Endothelial cell of umbilical vein (primary cell): ENCODE measurements at regions not wholly inside any gene's neighbourhood (a gene's known extent, or its start where the extent isn't known, plus 50 kb on each side); places are given as distances from the start of the nearest gene placed in this dataset.

Experiments used
- EZH2 ChIP-seq: IDR thresholded peaks from 2 replicates; pipeline ENCODE4 v1.6.1; 2012; ENCODE audit warnings: borderline replicate concordance, low read depth, mild to moderate bottlenecking, moderate library complexity, low read length, inconsistent platforms; ENCODE audit not compliant: severe bottlenecking
- FOS ChIP-seq: IDR thresholded peaks from 2 replicates; pipeline ENCODE4 v1.6.1; 2011; ENCODE audit warnings: mild to moderate bottlenecking, low read length, moderate library complexity, borderline replicate concordance; ENCODE audit not compliant: insufficient read depth
- GATA2 ChIP-seq: IDR thresholded peaks from 2 replicates; pipeline ENCODE4 v1.7.0; 2011; ENCODE audit warnings: low read depth, mild to moderate bottlenecking, moderate library complexity, mixed read lengths, low read length; ENCODE audit not compliant: insufficient read length, insufficient read depth
- JUN ChIP-seq: IDR thresholded peaks from 2 replicates; pipeline ENCODE4 v1.6.1; 2011; ENCODE audit warnings: borderline replicate concordance, low read depth; ENCODE audit not compliant: insufficient read length, insufficient read depth
- MYC ChIP-seq: IDR thresholded peaks from one replicate; pipeline ENCODE4 v1.6.1; 2011; ENCODE audit warnings: mild to moderate bottlenecking, low read depth, low read length
- POLR2A ChIP-seq: IDR thresholded peaks from 2 replicates; pipeline ENCODE4 v1.6.1; 2012; ENCODE audit warnings: low read depth, mild to moderate bottlenecking, control low read depth, low read length
- POLR2AphosphoS5 ChIP-seq: IDR thresholded peaks from 2 replicates; pipeline ENCODE4 v1.6.1; 2012; ENCODE audit warnings: low read depth, mild to moderate bottlenecking, control low read depth, low read length, moderate library complexity; ENCODE audit not compliant: insufficient read depth
- TF ChIP-seq, protein P1 (sequence below): IDR thresholded peaks from 2 replicates; pipeline ENCODE4 v1.6.1; 2011; ENCODE audit not compliant: insufficient read depth, insufficient read length
- TF ChIP-seq, protein P2 (sequence below), 2 donors: IDR thresholded peaks; 1 replicate in 1 of 2; 2 replicates in 1 of 2; pipeline ENCODE4 v1.5.1; 2011; ENCODE audit warnings: low read length in 2 of 2, mild to moderate bottlenecking in 2 of 2, moderate library complexity in 2 of 2, control low read depth in 1 of 2, inconsistent platforms in 1 of 2, low read depth in 1 of 2; ENCODE audit not compliant: insufficient read depth in 1 of 2; ENCODE audit errors: extremely low read depth in 1 of 2

DNA sequence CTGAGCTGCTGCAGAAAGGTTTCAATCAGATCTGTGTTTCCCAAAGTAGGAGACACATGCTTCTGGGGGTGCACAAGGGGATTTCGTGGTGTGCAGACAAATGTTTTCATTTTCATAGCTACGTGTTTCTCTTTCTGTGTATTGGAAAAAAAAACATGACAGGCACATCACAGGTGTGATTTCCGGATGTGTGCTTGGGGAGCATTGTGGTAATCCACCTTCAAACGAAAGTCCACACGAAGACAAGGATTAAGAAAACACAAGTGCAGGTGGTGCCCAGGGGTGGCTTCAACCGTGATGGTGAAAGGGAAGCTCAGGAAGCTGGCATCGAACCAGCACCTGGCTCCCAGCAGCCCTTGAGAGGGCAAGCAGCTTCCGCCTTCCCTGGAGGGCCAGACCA is 164.6 kb upstream of the LINGO1 start:
- TF ChIP-seq, protein P1, sequence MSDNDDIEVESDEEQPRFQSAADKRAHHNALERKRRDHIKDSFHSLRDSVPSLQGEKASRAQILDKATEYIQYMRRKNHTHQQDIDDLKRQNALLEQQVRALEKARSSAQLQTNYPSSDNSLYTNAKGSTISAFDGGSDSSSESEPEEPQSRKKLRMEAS: no peak
- TF ChIP-seq, protein P2, sequence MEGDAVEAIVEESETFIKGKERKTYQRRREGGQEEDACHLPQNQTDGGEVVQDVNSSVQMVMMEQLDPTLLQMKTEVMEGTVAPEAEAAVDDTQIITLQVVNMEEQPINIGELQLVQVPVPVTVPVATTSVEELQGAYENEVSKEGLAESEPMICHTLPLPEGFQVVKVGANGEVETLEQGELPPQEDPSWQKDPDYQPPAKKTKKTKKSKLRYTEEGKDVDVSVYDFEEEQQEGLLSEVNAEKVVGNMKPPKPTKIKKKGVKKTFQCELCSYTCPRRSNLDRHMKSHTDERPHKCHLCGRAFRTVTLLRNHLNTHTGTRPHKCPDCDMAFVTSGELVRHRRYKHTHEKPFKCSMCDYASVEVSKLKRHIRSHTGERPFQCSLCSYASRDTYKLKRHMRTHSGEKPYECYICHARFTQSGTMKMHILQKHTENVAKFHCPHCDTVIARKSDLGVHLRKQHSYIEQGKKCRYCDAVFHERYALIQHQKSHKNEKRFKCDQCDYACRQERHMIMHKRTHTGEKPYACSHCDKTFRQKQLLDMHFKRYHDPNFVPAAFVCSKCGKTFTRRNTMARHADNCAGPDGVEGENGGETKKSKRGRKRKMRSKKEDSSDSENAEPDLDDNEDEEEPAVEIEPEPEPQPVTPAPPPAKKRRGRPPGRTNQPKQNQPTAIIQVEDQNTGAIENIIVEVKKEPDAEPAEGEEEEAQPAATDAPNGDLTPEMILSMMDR (IDR thresholded peaks at IDR 0.05; ENCODE audit: extremely low read depth in 1 of 2, insufficient read depth in 1 of 2, low read depth in 1 of 2, low read length in 2 of 2): no peak
- TF ChIP-seq EZH2 (no peak), JUN (no peak), POLR2A (no peak), POLR2AphosphoS5 (no peak), FOS (no peak), GATA2 (no peak), MYC (no peak)
